Ovary (tissue), 7 donors: ENCODE measurements at regions not wholly inside any gene's neighbourhood (a gene's known extent, or its start where the extent isn't known, plus 50 kb on each side); places are given as distances from the start of the nearest gene placed in this dataset.

Source experiments
- DNase-seq, 5 donors: peaks; one replicate each; pipeline ENCODE4 v3.0.0-alpha.2; 2019 to 2020
- H3K27ac ChIP-seq, 2 donors: fragments of 200-600 bp; one replicate each; pipeline versions ENCODE4 v1.5.1 to v1.8.0; 2019 to 2022
- H3K27me3 ChIP-seq: fragments of 200-600 bp; one replicate; pipeline ENCODE4 v1.8.0; 2022
- H3K36me3 ChIP-seq: fragments of 200-600 bp; sonication (generic); one replicate; pipeline ENCODE4 v1.5.1; 2019
- H3K4me1 ChIP-seq: one replicate; pipeline ENCODE4 v1.8.1; 2013; ENCODE audit warnings: mild to moderate bottlenecking, moderate library complexity; ENCODE audit not compliant: insufficient read depth
- H3K4me3 ChIP-seq: fragments of 200-600 bp; sonication (generic); one replicate; pipeline ENCODE4 v1.5.1; 2017
- H3K9me3 ChIP-seq, 2 donors: fragments of 200-600 bp in 1 of 2; sonication (generic) in 1 of 2; one replicate each; pipeline versions ENCODE4 v1.5.1 to v1.8.1; 2013 to 2019; ENCODE audit warnings: mild to moderate bottlenecking in 1 of 2, moderate library complexity in 1 of 2
- CTCF ChIP-seq, 3 donors: fragments of 450-650 bp in 2 of 3; fragments of 200-600 bp in 1 of 3; IDR thresholded peaks; one replicate each; pipeline versions ENCODE4 v1.5.1 to v1.8.0; 2016 to 2022; ENCODE audit warnings: antibody characterized with exemption in 3 of 3, mild to moderate bottlenecking in 1 of 3
- EP300 ChIP-seq: sonication (generic); formaldehyde crosslinking; IDR thresholded peaks from one replicate; pipeline ENCODE4 v1.6.1; 2017; ENCODE audit warnings: antibody characterized with exemption
- POLR2A ChIP-seq: fragments of 450-650 bp; IDR thresholded peaks from one replicate; pipeline ENCODE4 v1.6.1; 2017; ENCODE audit warnings: antibody characterized with exemption, mild to moderate bottlenecking, moderate library complexity
- WGBS, 3 donors: extraction: QIAGEN DNeasy Blood & Tissue Kit in 1 of 3; methylation state at CpG; one replicate each; pipeline versions ENCODE4 v1.1.5 to v1.1.7; 2013 to 2017; 5-methylcytosine and 5-hydroxymethylcytosine counted together
- intact Hi-C, 4 donors: fragments of 100-400 bp; cut with DNase I; formaldehyde crosslinking; loops; one replicate each; pipeline versions ENCODE4 v1.11.0 to v1.15.1; 2022 to 2023
- donor health status: DM: no; HTN: no; CAD: no; lungs with moderate emphysema.
- donor health status: DM: no; HTN: no; CAD: no.
- donor health status: Bipolar disorder and iron deficiency.
- donor health status: DM: no; HTN: no; CAD: no.
- donor health status: DM: yes; HTN: yes; CAD: no.

- no peaks in the 10 kb centered on the region for H3K9me3 ChIP-seq
- H3K36me3 ChIP-seq: no peaks in the 10 kb centered on the region
- intact Hi-C loops: no loop called here
- TF ChIP-seq CTCF (IDR thresholded peaks at IDR 0.05) (no peak), POLR2A (no peak)
- no peaks in the 10 kb centered on the region for H3K27me3 ChIP-seq
- no peak overlapping the region for H3K4me3 ChIP-seq
- H3K4me1 ChIP-seq: peaks cover 6% of the 10 kb centered on the region
- WGBS, 3 donors: 43 to 48% (median 43%) methylated on average over 7 of the region's 7 CpGs
- DNase-seq: no peak
- H3K27ac ChIP-seq: no peak overlapping the region
Measured at GRCh38 chr4:52244103-52244775, 193.1 kb downstream of the SPATA18 start.

GRCh38 chr4:52244848-52245247, 193.7 kb downstream of the SPATA18 start:
- intact Hi-C loops: no loop called here
- Histone ChIP-seq H3K4me3 (no peak overlapping the region), H3K4me1 (peaks cover 8% of the 10 kb centered on the region), H3K9me3 (no peaks in the 10 kb centered on the region), H3K27me3 (no peaks in the 10 kb centered on the region), H3K27ac (no peak overlapping the region), H3K36me3 (no peaks in the 10 kb centered on the region)
- TF ChIP-seq CTCF (IDR thresholded peaks at IDR 0.05) (no peak), POLR2A (no peak), EP300 (no peak)
- DNase-seq: no peak
- WGBS, 3 donors: 38 to 41% (median 39%) methylated on average over 3 of the region's 3 CpGs

GRCh38 chr4:52246827-52247226, 195.7 kb downstream of the SPATA18 start:
- no peak overlapping the region for H3K4me3 ChIP-seq
- H3K27ac ChIP-seq: no peak overlapping the region
- peaks cover 9% of the 10 kb centered on the region for H3K4me1 ChIP-seq
- WGBS, 3 donors: 83 to 92% (median 87%) methylated on average over 1 of the region's 1 CpG
- no peak for DNase-seq
- TF ChIP-seq EP300 (no peak), CTCF (IDR thresholded peaks at IDR 0.05) (no peak), POLR2A (no peak)
- intact Hi-C loops: no loop called here
- no peaks in the 10 kb centered on the region for H3K27me3 ChIP-seq
- H3K36me3 ChIP-seq: no peaks in the 10 kb centered on the region
- no peaks in the 10 kb centered on the region for H3K9me3 ChIP-seq

GRCh38 chr4:52247941-52248340, 196.8 kb downstream of the SPATA18 start:
- Histone ChIP-seq H3K36me3 (no peaks in the 10 kb centered on the region), H3K9me3 (no peaks in the 10 kb centered on the region), H3K4me3 (no peak overlapping the region), H3K27me3 (no peaks in the 10 kb centered on the region), H3K27ac (no peak overlapping the region), H3K4me1 (peaks cover 9% of the 10 kb centered on the region)
- WGBS, 3 donors: 11 to 15% (median 13%) methylated on average over 1 of the region's 1 CpG
- intact Hi-C loops: no loop called here
- no peak for TF ChIP-seq POLR2A
- TF ChIP-seq EP300: no peak
- TF ChIP-seq CTCF (IDR thresholded peaks at IDR 0.05): no peak
- no peak for DNase-seq
